ENCODE measurements at regions not wholly inside any gene's neighbourhood (a gene's known extent, or its start where the extent isn't known, plus 50 kb on each side); places are given as distances from the start of the nearest gene placed in this dataset.

- Histone ChIP-seq H3K18ac (ENCODE audit: low read depth in 1 of 2, low read length in 2 of 2) (no peak overlapping the region), H3K9me3 (ENCODE audit: control insufficient read depth, low read length) (no peaks in the 10 kb centered on the region), H2BK15ac (ENCODE audit: low read depth, poor library complexity, severe bottlenecking) (no peak overlapping the region), H2AK5ac (ENCODE audit: low read length, severe bottlenecking) (no peak overlapping the region), H2BK12ac (ENCODE audit: low read length in 2 of 2) (no peak overlapping the region), H3K4me3 (ENCODE audit: insufficient read depth in 1 of 2, low read depth in 1 of 2, low read length in 2 of 2) (no peak overlapping the region), H2BK5ac (ENCODE audit: low read depth, low read length, poor library complexity, severe bottlenecking) (no peak overlapping the region), H4K8ac (ENCODE audit: low read length) (no peak overlapping the region), H3K14ac (ENCODE audit: low read length in 2 of 2) (no peak overlapping the region), H2AFZ (ENCODE audit: low read depth, low read length) (no peak overlapping the region), H3K36me3 (ENCODE audit: control insufficient read depth in 1 of 2, insufficient read depth in 2 of 2, low read depth in 1 of 2, low read length in 2 of 2) (no peaks in the 10 kb centered on the region), H4K91ac (ENCODE audit: low read length) (no peak overlapping the region), H3K23ac (ENCODE audit: low read length in 2 of 2) (no peak overlapping the region), H3K4ac (ENCODE audit: low read depth in 1 of 2, low read length in 2 of 2) (no peak overlapping the region), H2BK120ac (ENCODE audit: low read depth, low read length) (no peak overlapping the region), H3K4me1 (ENCODE audit: control insufficient read depth, insufficient read depth, low read depth, low read length) (no peaks in the 10 kb centered on the region), H3K9ac (ENCODE audit: low read length) (no peak overlapping the region), H3K27ac (ENCODE audit: low read length, poor library complexity, severe bottlenecking) (no peak overlapping the region), H3K79me1 (replicated peaks; ENCODE audit: low read length, poor library complexity, severe bottlenecking) (no peaks in the 10 kb centered on the region), H3K27me3 (ENCODE audit: control insufficient read depth in 1 of 2, insufficient read depth in 1 of 2, low read length in 2 of 2) (no peaks in the 10 kb centered on the region), H3K4me2 (ENCODE audit: low read length, poor library complexity, severe bottlenecking) (no peak overlapping the region)
- 94% methylated on average over 1 of the region's 4 CpGs for WGBS
- DNase-seq = no peak
Measured at GRCh38 chr4:180525523-180526077, 1717.6 kb upstream of the TENM3 start.

GRCh38 chr4:180528003-180528402, 1715.2 kb upstream of the TENM3 start:
- H2AFZ ChIP-seq (ENCODE audit: low read depth, low read length) = no peak overlapping the region
- H3K14ac ChIP-seq (ENCODE audit: low read length in 2 of 2) = no peak overlapping the region
- no peak overlapping the region for H2AK5ac ChIP-seq (ENCODE audit: low read length, severe bottlenecking)
- no peak overlapping the region for H2BK120ac ChIP-seq (ENCODE audit: low read depth, low read length)
- H3K9ac ChIP-seq (ENCODE audit: low read length) = no peak overlapping the region
- no peak overlapping the region for H4K91ac ChIP-seq (ENCODE audit: low read length)
- H3K4me2 ChIP-seq (ENCODE audit: low read length, poor library complexity, severe bottlenecking) = no peak overlapping the region
- H4K8ac ChIP-seq (ENCODE audit: low read length) = no peak overlapping the region
- no peak overlapping the region for H3K18ac ChIP-seq (ENCODE audit: low read depth in 1 of 2, low read length in 2 of 2)
- no peak for DNase-seq
- H2BK5ac ChIP-seq (ENCODE audit: low read depth, low read length, poor library complexity, severe bottlenecking) = no peak overlapping the region
- H3K27me3 ChIP-seq (ENCODE audit: control insufficient read depth in 1 of 2, insufficient read depth in 1 of 2, low read length in 2 of 2) = no peaks in the 10 kb centered on the region
- H3K36me3 ChIP-seq (ENCODE audit: control insufficient read depth in 1 of 2, insufficient read depth in 2 of 2, low read depth in 1 of 2, low read length in 2 of 2) = no peaks in the 10 kb centered on the region
- no peak overlapping the region for H3K23ac ChIP-seq (ENCODE audit: low read length in 2 of 2)
- H3K79me1 ChIP-seq (replicated peaks; ENCODE audit: low read length, poor library complexity, severe bottlenecking) = no peaks in the 10 kb centered on the region
- no peak overlapping the region for H3K4ac ChIP-seq (ENCODE audit: low read depth in 1 of 2, low read length in 2 of 2)
- H2BK12ac ChIP-seq (ENCODE audit: low read length in 2 of 2) = no peak overlapping the region
- no peak overlapping the region for H2BK15ac ChIP-seq (ENCODE audit: low read depth, poor library complexity, severe bottlenecking)
- no peaks in the 10 kb centered on the region for H3K9me3 ChIP-seq (ENCODE audit: control insufficient read depth, low read length)
- no peaks in the 10 kb centered on the region for H3K4me1 ChIP-seq (ENCODE audit: control insufficient read depth, insufficient read depth, low read depth, low read length)
- H3K27ac ChIP-seq (ENCODE audit: low read length, poor library complexity, severe bottlenecking) = no peak overlapping the region
- 94% methylated on average over 9 of the region's 9 CpGs for WGBS
- no peak overlapping the region for H3K4me3 ChIP-seq (ENCODE audit: insufficient read depth in 1 of 2, low read depth in 1 of 2, low read length in 2 of 2)

GRCh38 chr4:180530787-180531186, 1712.4 kb upstream of the TENM3 start:
- Histone ChIP-seq H3K4me2 (ENCODE audit: low read length, poor library complexity, severe bottlenecking) (no peak overlapping the region), H2AFZ (ENCODE audit: low read depth, low read length) (no peak overlapping the region), H3K4ac (ENCODE audit: low read depth in 1 of 2, low read length in 2 of 2) (no peak overlapping the region), H3K14ac (ENCODE audit: low read length in 2 of 2) (no peak overlapping the region), H4K91ac (ENCODE audit: low read length) (no peak overlapping the region), H2BK5ac (ENCODE audit: low read depth, low read length, poor library complexity, severe bottlenecking) (no peak overlapping the region), H2AK5ac (ENCODE audit: low read length, severe bottlenecking) (no peak overlapping the region), H2BK12ac (ENCODE audit: low read length in 2 of 2) (no peak overlapping the region), H3K27me3 (ENCODE audit: control insufficient read depth in 1 of 2, insufficient read depth in 1 of 2, low read length in 2 of 2) (no peaks in the 10 kb centered on the region), H3K9ac (ENCODE audit: low read length) (no peak overlapping the region), H3K18ac (ENCODE audit: low read depth in 1 of 2, low read length in 2 of 2) (no peak overlapping the region), H3K36me3 (ENCODE audit: control insufficient read depth in 1 of 2, insufficient read depth in 2 of 2, low read depth in 1 of 2, low read length in 2 of 2) (no peaks in the 10 kb centered on the region), H2BK15ac (ENCODE audit: low read depth, poor library complexity, severe bottlenecking) (no peak overlapping the region), H3K79me1 (replicated peaks; ENCODE audit: low read length, poor library complexity, severe bottlenecking) (no peaks in the 10 kb centered on the region), H3K27ac (ENCODE audit: low read length, poor library complexity, severe bottlenecking) (no peak overlapping the region), H3K23ac (ENCODE audit: low read length in 2 of 2) (no peak overlapping the region), H3K9me3 (ENCODE audit: control insufficient read depth, low read length) (no peaks in the 10 kb centered on the region), H2BK120ac (ENCODE audit: low read depth, low read length) (no peak overlapping the region), H3K4me1 (ENCODE audit: control insufficient read depth, insufficient read depth, low read depth, low read length) (no peaks in the 10 kb centered on the region), H4K8ac (ENCODE audit: low read length) (no peak overlapping the region), H3K4me3 (ENCODE audit: insufficient read depth in 1 of 2, low read depth in 1 of 2, low read length in 2 of 2) (no peak overlapping the region)
- DNase-seq = no peak

GRCh38 chr4:180532691-180533090, 1710.5 kb upstream of the TENM3 start:
- 75% methylated on average over 9 of the region's 9 CpGs for WGBS
- DNase-seq = no peak
- Histone ChIP-seq H4K91ac (ENCODE audit: low read length) (no peak overlapping the region), H3K36me3 (ENCODE audit: control insufficient read depth in 1 of 2, insufficient read depth in 2 of 2, low read depth in 1 of 2, low read length in 2 of 2) (no peaks in the 10 kb centered on the region), H2BK5ac (ENCODE audit: low read depth, low read length, poor library complexity, severe bottlenecking) (no peak overlapping the region), H2BK120ac (ENCODE audit: low read depth, low read length) (no peak overlapping the region), H3K4me3 (ENCODE audit: insufficient read depth in 1 of 2, low read depth in 1 of 2, low read length in 2 of 2) (no peak overlapping the region), H3K27ac (ENCODE audit: low read length, poor library complexity, severe bottlenecking) (no peak overlapping the region), H3K4me1 (ENCODE audit: control insufficient read depth, insufficient read depth, low read depth, low read length) (no peaks in the 10 kb centered on the region), H2BK15ac (ENCODE audit: low read depth, poor library complexity, severe bottlenecking) (no peak overlapping the region), H3K9me3 (ENCODE audit: control insufficient read depth, low read length) (no peaks in the 10 kb centered on the region), H3K23ac (ENCODE audit: low read length in 2 of 2) (no peak overlapping the region), H3K14ac (ENCODE audit: low read length in 2 of 2) (no peak overlapping the region), H3K4ac (ENCODE audit: low read depth in 1 of 2, low read length in 2 of 2) (no peak overlapping the region), H2BK12ac (ENCODE audit: low read length in 2 of 2) (no peak overlapping the region), H3K9ac (ENCODE audit: low read length) (no peak overlapping the region), H2AK5ac (ENCODE audit: low read length, severe bottlenecking) (no peak overlapping the region), H4K8ac (ENCODE audit: low read length) (no peak overlapping the region), H2AFZ (ENCODE audit: low read depth, low read length) (no peak overlapping the region), H3K27me3 (ENCODE audit: control insufficient read depth in 1 of 2, insufficient read depth in 1 of 2, low read length in 2 of 2) (no peaks in the 10 kb centered on the region), H3K4me2 (ENCODE audit: low read length, poor library complexity, severe bottlenecking) (no peak overlapping the region), H3K79me1 (replicated peaks; ENCODE audit: low read length, poor library complexity, severe bottlenecking) (no peaks in the 10 kb centered on the region), H3K18ac (ENCODE audit: low read depth in 1 of 2, low read length in 2 of 2) (no peak overlapping the region)

All from mesenchymal stem cell (in vitro differentiated cells and primary cell).